H1 (cell line): ENCODE measurements at regions not wholly inside any gene's neighbourhood (a gene's known extent, or its start where the extent isn't known, plus 50 kb on each side); places are given as distances from the start of the nearest gene placed in this dataset.
A peak's percentile ranks its signal among the peaks of the same experiment; 100 is the strongest.

Experiments used
- CTCF ChIA-PET: fragments of 300-600 bp; sonication (Branson Sonifier 250); formaldehyde crosslinking; loops from one replicate; lab custom pipeline; 2021; ENCODE audit not compliant: partially characterized antibody; lab: Charles Lee
- POLR2A ChIA-PET: fragments of 300-600 bp; sonication (Branson Sonifier 250); formaldehyde crosslinking; loops from one replicate; lab custom pipeline; 2021; ENCODE audit warnings: inconsistent platforms; ENCODE audit not compliant: partially characterized antibody; lab: Charles Lee
- DNase-seq, 2 experiments: peaks; one replicate each; pipeline versions ENCODE4 v3.0.0 to v3.0.0-alpha.2; 2010 to 2022; ENCODE audit warnings: low spot score in 2 of 2, low read depth in 1 of 2, mixed read lengths in 1 of 2
- FAIRE-seq: peaks from 2 replicates; lab custom pipeline; 2011; peaks lifted over from hg19 to GRCh38; lab: Jason Lieb, UNC
- H2AFZ ChIP-seq: 2 replicates; pipeline ENCODE4 v1.8.1; 2012; ENCODE audit warnings: low read length, inconsistent platforms
- H2AK5ac ChIP-seq: 2 replicates; pipeline ENCODE4 v1.6.1; 2013; ENCODE audit warnings: low read depth, low read length
- H2BK120ac ChIP-seq: replicated peaks from 2 replicates; pipeline ENCODE3; 2013; ENCODE audit warnings: low read depth, low read length, inconsistent platforms
- H2BK12ac ChIP-seq: 2 replicates; pipeline ENCODE4 v1.6.1; 2013; ENCODE audit warnings: low read depth, low read length
- H2BK15ac ChIP-seq: 2 replicates; pipeline ENCODE4 v1.6.1; 2013; ENCODE audit warnings: low read length
- H2BK20ac ChIP-seq: 2 replicates; pipeline ENCODE4 v1.6.1; 2013; ENCODE audit warnings: low read length
- H2BK5ac ChIP-seq: 2 replicates; pipeline ENCODE4 v1.6.1; 2013; ENCODE audit warnings: low read depth, low read length
- H3K14ac ChIP-seq: 2 replicates; pipeline ENCODE4 v1.6.1; 2013; ENCODE audit warnings: inconsistent platforms; ENCODE audit not compliant: insufficient read length
- H3K18ac ChIP-seq: 2 replicates; pipeline ENCODE4 v1.6.1; 2013; ENCODE audit warnings: low read length; ENCODE audit errors: extremely low read depth
- H3K23ac ChIP-seq: 2 replicates; pipeline ENCODE4 v1.6.1; 2013; ENCODE audit warnings: inconsistent platforms; ENCODE audit not compliant: insufficient read length
- H3K23me2 ChIP-seq: 2 replicates; pipeline ENCODE4 v1.6.1; 2013; ENCODE audit warnings: low read depth, low read length
- H3K27ac ChIP-seq: 2 replicates; pipeline ENCODE4 v1.6.1; 2011; ENCODE audit warnings: low read depth, low read length, inconsistent platforms
- H3K27me3 ChIP-seq, 4 experiments: replicated peaks in 1 of 4; 1 replicate in 1 of 4; 2 replicates in 3 of 4; pipeline versions ENCODE4 v1.6.1 to v1.8.1; 2011 to 2013; ENCODE audit warnings: low read length in 3 of 4, mild to moderate bottlenecking in 3 of 4, inconsistent platforms in 2 of 4, mixed read lengths in 2 of 4, moderate library complexity in 1 of 4; ENCODE audit not compliant: control insufficient read depth in 3 of 4, insufficient read depth in 3 of 4; ENCODE audit errors: extremely low read depth in 1 of 4
- H3K36me3 ChIP-seq, 4 experiments: 2 replicates each; pipeline versions ENCODE4 v1.6.1 to v1.8.1; 2011 to 2013; ENCODE audit warnings: mild to moderate bottlenecking in 4 of 4, low read length in 3 of 4, moderate library complexity in 2 of 4, control low read depth in 1 of 4, inconsistent platforms in 1 of 4; ENCODE audit not compliant: insufficient read depth in 4 of 4, control insufficient read depth in 2 of 4
- H3K4ac ChIP-seq: replicated peaks from 2 replicates; pipeline ENCODE3; 2013; ENCODE audit warnings: low read length, low read depth, mixed read lengths, inconsistent platforms; ENCODE audit not compliant: insufficient read length
- H3K4me1 ChIP-seq, 4 experiments: replicated peaks in 1 of 4; 1 replicate in 1 of 4; 2 replicates in 3 of 4; pipeline versions ENCODE4 v1.6.1 to v1.8.1; 2011 to 2013; ENCODE audit warnings: low read length in 3 of 4, inconsistent platforms in 2 of 4, mixed read lengths in 1 of 4; ENCODE audit not compliant: insufficient read depth in 4 of 4, control insufficient read depth in 3 of 4
- H3K4me2 ChIP-seq, 2 experiments: 2 replicates each; pipeline versions ENCODE4 v1.6.1 to v1.8.1; 2011 to 2013; ENCODE audit warnings: low read depth in 2 of 2, low read length in 2 of 2, control low read depth in 1 of 2, inconsistent platforms in 1 of 2, mild to moderate bottlenecking in 1 of 2; ENCODE audit not compliant: insufficient read depth in 1 of 2
- H3K4me3 ChIP-seq, 4 experiments: fragments of 200-600, 300-600 bp in 1 of 4; sonication (generic), shearing (Covaris generic), sonication (Bioruptor Twin) in 1 of 4; 2 replicates each; pipeline versions ENCODE4 v1.5.1 to v1.8.1; 2011 to 2016; ENCODE audit warnings: low read length in 4 of 4, low read depth in 3 of 4, control low read depth in 2 of 4, inconsistent platforms in 2 of 4, mild to moderate bottlenecking in 2 of 4, mixed read lengths in 1 of 4, moderate library complexity in 1 of 4; ENCODE audit not compliant: insufficient read depth in 2 of 4; ENCODE audit errors: extremely low read depth in 1 of 4
- H3K56ac ChIP-seq: replicated peaks from 2 replicates; pipeline ENCODE3; 2013; ENCODE audit warnings: low read depth, mild to moderate bottlenecking, mixed read lengths, low read length, inconsistent platforms; ENCODE audit not compliant: insufficient read length
- H3K79me1 ChIP-seq: 2 replicates; pipeline ENCODE4 v1.6.1; 2013; ENCODE audit warnings: low read depth, low read length, control low read depth
- H3K79me2 ChIP-seq, 2 experiments: 2 replicates each; pipeline versions ENCODE4 v1.6.1 to v1.8.1; 2012 to 2013; ENCODE audit warnings: low read length in 2 of 2, mild to moderate bottlenecking in 2 of 2, inconsistent platforms in 1 of 2; ENCODE audit not compliant: insufficient read depth in 2 of 2, control insufficient read depth in 1 of 2
- H3K9ac ChIP-seq, 4 experiments: replicated peaks in 1 of 4; 1 replicate in 1 of 4; 2 replicates in 3 of 4; pipeline versions ENCODE4 v1.6.1 to v1.8.1; 2011 to 2013; ENCODE audit warnings: low read depth in 3 of 4, low read length in 3 of 4, control low read depth in 2 of 4, mild to moderate bottlenecking in 2 of 4, moderate library complexity in 2 of 4, inconsistent platforms in 1 of 4; ENCODE audit errors: extremely low read depth in 1 of 4
- H3K9me3 ChIP-seq, 2 experiments: 2 replicates each; pipeline versions ENCODE4 v1.6.1 to v1.8.1; 2012 to 2013; ENCODE audit warnings: mild to moderate bottlenecking in 2 of 2, moderate library complexity in 2 of 2, control low read depth in 1 of 2, inconsistent platforms in 1 of 2, low read depth in 1 of 2, low read length in 1 of 2, mixed read lengths in 1 of 2; ENCODE audit not compliant: insufficient read depth in 2 of 2
- H4K20me1 ChIP-seq, 2 experiments: replicated peaks in 1 of 2; 2 replicates each; pipeline versions ENCODE3 to v1.8.1; 2011 to 2013; ENCODE audit warnings: inconsistent platforms in 2 of 2, low read length in 2 of 2, mild to moderate bottlenecking in 1 of 2; ENCODE audit not compliant: insufficient read depth in 2 of 2, control insufficient read depth in 1 of 2
- H4K5ac ChIP-seq: 2 replicates; pipeline ENCODE4 v1.6.1; 2013; ENCODE audit warnings: low read length, low read depth, mixed read lengths, inconsistent platforms; ENCODE audit not compliant: insufficient read length
- H4K8ac ChIP-seq: 2 replicates; pipeline ENCODE4 v1.8.0; 2013; ENCODE audit warnings: mild to moderate bottlenecking, moderate library complexity, low read length, inconsistent platforms; ENCODE audit not compliant: insufficient read depth; ENCODE audit errors: extremely low read depth
- H4K91ac ChIP-seq: replicated peaks from 2 replicates; pipeline ENCODE3; 2013; ENCODE audit warnings: low read length, mixed read lengths, inconsistent platforms; ENCODE audit not compliant: insufficient read length
- BACH1 ChIP-seq: IDR thresholded peaks from 2 replicates; pipeline ENCODE4 v1.6.1; 2012; ENCODE audit warnings: low read length, improper control_type of control experiment
- BRCA1 ChIP-seq: IDR thresholded peaks from 2 replicates; pipeline ENCODE4 v1.6.1; 2012; ENCODE audit warnings: low read depth, low read length, improper control_type of control experiment
- CREB1 ChIP-seq: IDR thresholded peaks from 2 replicates; pipeline ENCODE4 v1.6.1; 2012; ENCODE audit warnings: inconsistent platforms
- CTBP2 ChIP-seq: IDR thresholded peaks from 2 replicates; pipeline ENCODE4 v1.7.0; 2011; ENCODE audit warnings: borderline replicate concordance, mild to moderate bottlenecking, moderate library complexity, mixed read lengths, low read length; ENCODE audit not compliant: insufficient read depth, insufficient read length
- EP300 ChIP-seq, 2 experiments: IDR thresholded peaks; 1 replicate in 1 of 2; 2 replicates in 1 of 2; pipeline ENCODE4 v1.6.1; 2011 to 2012; ENCODE audit warnings: low read depth in 2 of 2, low read length in 2 of 2, mild to moderate bottlenecking in 2 of 2, borderline replicate concordance in 1 of 2, inconsistent platforms in 1 of 2, moderate library complexity in 1 of 2
- MAFK ChIP-seq: IDR thresholded peaks from 2 replicates; pipeline ENCODE4 v1.6.1; 2012; ENCODE audit warnings: low read depth, mild to moderate bottlenecking, improper control_type of control experiment, low read length
- SP1 ChIP-seq: IDR thresholded peaks from 2 replicates; pipeline ENCODE4 v1.6.1; 2011; ENCODE audit warnings: low read depth, low read length
- TAF7 ChIP-seq: optimal IDR thresholded peaks from 2 replicates; pipeline ENCODE3; 2011; ENCODE audit warnings: low read depth, mild to moderate bottlenecking, inconsistent platforms, low read length, moderate library complexity, borderline replicate concordance
- TEAD4 ChIP-seq: IDR thresholded peaks from 2 replicates; pipeline ENCODE4 v1.6.1; 2012; ENCODE audit warnings: low read depth, low read length, inconsistent platforms, mixed read lengths
- YY1 ChIP-seq: IDR thresholded peaks from 2 replicates; pipeline ENCODE4 v1.6.1; 2011; ENCODE audit warnings: low read depth, mild to moderate bottlenecking, low read length
- WGBS, 2 experiments: shearing (Covaris generic) in 1 of 2; methylation state at CpG; one replicate each; pipeline versions ENCODE4 v1.1.6 to v1.1.7; 2013 to 2015; ENCODE audit warnings: low lambda C conversion rate in 2 of 2, mixed read lengths in 2 of 2, inconsistent platforms in 1 of 2, low coverage in 1 of 2, missing lambda C conversion rate in 1 of 2; ENCODE audit not compliant: insufficient replicate concordance in 2 of 2, insufficient coverage in 1 of 2, insufficient read length in 1 of 2; ENCODE audit errors: extremely low coverage in 1 of 2, missing lambda C conversion rate in 1 of 2; 5-methylcytosine and 5-hydroxymethylcytosine counted together
- TF ChIP-seq, protein P1 (sequence below): IDR thresholded peaks from 2 replicates; pipeline ENCODE4 v1.6.1; 2012; ENCODE audit warnings: low read length, inconsistent platforms

DNA sequence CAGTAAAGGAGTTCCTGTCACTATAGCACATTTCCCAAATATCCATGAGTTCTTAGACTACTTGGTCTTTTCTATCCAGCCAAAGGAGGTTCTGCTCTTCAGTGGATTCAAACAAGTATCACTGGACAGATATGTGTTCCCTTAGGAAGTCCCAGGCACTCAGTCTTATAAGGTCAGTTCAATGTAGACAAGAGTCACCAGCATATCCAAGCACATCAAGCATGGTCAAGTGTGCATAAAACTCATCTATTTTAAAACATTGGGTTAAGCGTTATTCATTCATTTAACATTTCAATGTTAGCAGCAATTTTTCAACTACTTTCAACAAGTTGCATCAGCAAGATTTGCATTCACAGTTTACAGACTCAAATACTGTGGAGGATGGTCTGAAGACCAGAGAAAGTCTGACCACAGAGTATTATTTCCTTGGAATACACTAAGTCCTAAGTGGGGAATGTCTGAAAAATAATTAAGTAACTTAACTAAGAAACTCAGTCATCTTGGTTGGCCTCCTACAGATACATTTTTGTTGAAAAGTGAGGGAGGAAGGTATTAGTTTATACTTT is 630.5 kb upstream of the IGFBP7 start:
- H2BK12ac ChIP-seq: no peak overlapping the region
- WGBS, 2 experiments: 100% methylated on average over 1 of the region's 1 CpG; no CpG with 5 or more reads in 1 of the 2 experiments
- H3K4me3 ChIP-seq: no peak overlapping the region
- no peaks in the 10 kb centered on the region for H3K4me1 ChIP-seq
- H4K8ac ChIP-seq: no peak overlapping the region
- no peak overlapping the region for H3K27ac ChIP-seq
- H2AK5ac ChIP-seq: no peak overlapping the region
- DNase-seq (no peak), FAIRE-seq (no peak)
- no peak overlapping the region for H3K18ac ChIP-seq
- H3K9me3 ChIP-seq: no peaks in the 10 kb centered on the region
- H4K91ac ChIP-seq: no peak overlapping the region
- H3K56ac ChIP-seq: no peak overlapping the region
- no peak overlapping the region for H2BK15ac ChIP-seq
- TF ChIP-seq, protein P1, sequence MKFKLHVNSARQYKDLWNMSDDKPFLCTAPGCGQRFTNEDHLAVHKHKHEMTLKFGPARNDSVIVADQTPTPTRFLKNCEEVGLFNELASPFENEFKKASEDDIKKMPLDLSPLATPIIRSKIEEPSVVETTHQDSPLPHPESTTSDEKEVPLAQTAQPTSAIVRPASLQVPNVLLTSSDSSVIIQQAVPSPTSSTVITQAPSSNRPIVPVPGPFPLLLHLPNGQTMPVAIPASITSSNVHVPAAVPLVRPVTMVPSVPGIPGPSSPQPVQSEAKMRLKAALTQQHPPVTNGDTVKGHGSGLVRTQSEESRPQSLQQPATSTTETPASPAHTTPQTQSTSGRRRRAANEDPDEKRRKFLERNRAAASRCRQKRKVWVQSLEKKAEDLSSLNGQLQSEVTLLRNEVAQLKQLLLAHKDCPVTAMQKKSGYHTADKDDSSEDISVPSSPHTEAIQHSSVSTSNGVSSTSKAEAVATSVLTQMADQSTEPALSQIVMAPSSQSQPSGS: no peak
- TF ChIP-seq SP1 (no peak), BRCA1 (no peak), TAF7 (no peak), TEAD4 (no peak), CTBP2 (no peak), BACH1 (no peak), CREB1 (no peak), MAFK (no peak), YY1 (no peak), EP300 (IDR thresholded peaks at IDR 0.05; ENCODE audit: borderline replicate concordance in 1 of 2, low read depth in 2 of 2, low read length in 2 of 2) (no peak)
- no peak overlapping the region for H3K23ac ChIP-seq
- no peaks in the 10 kb centered on the region for H4K20me1 ChIP-seq
- no peaks in the 10 kb centered on the region for H3K79me1 ChIP-seq
- no peak overlapping the region for H3K4me2 ChIP-seq
- H2BK120ac ChIP-seq: no peak overlapping the region
- H2AFZ ChIP-seq: peak overlapping the region; percentile 88; the same call in 1 of the 2 replicates
- ChIA-PET CTCF (no interaction called here), POLR2A (no interaction called here)
- H2BK20ac ChIP-seq: no peak overlapping the region
- H2BK5ac ChIP-seq: no peak overlapping the region
- H3K9ac ChIP-seq: no peak overlapping the region
- H4K5ac ChIP-seq: no peak overlapping the region
- no peak overlapping the region for H3K14ac ChIP-seq
- H3K27me3 ChIP-seq: peaks cover 0 to 1% (median 0%) of the 10 kb centered on the region in 4 experiments; a peak in 1 of 7 replicates
- no peaks in the 10 kb centered on the region for H3K79me2 ChIP-seq
- H3K36me3 ChIP-seq: no peaks in the 10 kb centered on the region
- H3K23me2 ChIP-seq: no peaks in the 10 kb centered on the region
- no peak overlapping the region for H3K4ac ChIP-seq
